Amniotic stem cell (primary cell): ENCODE measurements at regions not wholly inside any gene's neighbourhood (a gene's known extent, or its start where the extent isn't known, plus 50 kb on each side); places are given as distances from the start of the nearest gene placed in this dataset.

Experiments
- DNase-seq: peaks from one replicate; lab custom pipeline; 2025; lab: John Stamatoyannopoulos, UW

GRCh38 chr4:152094970-152095700 lies 334.3 kb upstream of the GATB start:
- DNase-seq, result no peak

DNA sequence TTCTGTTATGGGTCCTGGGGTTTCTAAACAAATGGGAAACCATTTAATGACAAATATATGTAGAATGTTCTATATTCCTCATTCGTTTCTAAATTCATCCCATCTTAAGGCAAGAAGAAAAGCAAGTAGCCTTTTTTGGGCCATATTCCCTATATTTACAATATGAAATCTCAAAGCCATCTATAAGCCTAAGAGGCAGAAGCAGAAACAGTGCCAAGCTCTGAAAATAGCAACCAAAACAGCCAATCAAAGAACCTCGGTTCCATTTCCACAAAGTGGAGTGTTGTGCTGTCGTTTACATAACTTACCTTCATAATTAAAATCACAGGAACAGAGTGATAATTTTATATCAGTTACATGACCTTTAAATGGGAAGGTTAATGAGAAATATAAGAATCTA lies 330.6 kb upstream of the GATB start:
- no peak for DNase-seq

DNA sequence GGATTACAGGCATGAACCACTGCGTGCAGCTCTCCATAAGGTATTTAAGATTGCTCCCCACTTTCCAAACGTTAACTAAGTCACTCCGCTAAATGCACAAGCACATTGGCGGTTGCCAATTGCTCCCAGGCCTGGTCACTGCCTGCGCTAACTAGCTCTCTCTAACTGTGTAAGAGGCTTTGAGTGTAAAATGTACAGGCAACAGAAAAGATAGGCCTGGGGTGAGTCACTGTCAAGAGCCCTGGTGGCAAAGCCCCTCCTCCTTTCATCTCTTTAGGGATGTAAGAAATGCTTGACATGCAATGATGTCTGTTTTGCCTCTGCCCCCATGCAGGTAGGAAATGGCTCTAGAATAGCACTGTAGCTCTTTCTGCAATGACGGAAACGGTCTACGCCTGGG lies 329.7 kb upstream of the GATB start:
- DNase-seq, result no peak

DNA sequence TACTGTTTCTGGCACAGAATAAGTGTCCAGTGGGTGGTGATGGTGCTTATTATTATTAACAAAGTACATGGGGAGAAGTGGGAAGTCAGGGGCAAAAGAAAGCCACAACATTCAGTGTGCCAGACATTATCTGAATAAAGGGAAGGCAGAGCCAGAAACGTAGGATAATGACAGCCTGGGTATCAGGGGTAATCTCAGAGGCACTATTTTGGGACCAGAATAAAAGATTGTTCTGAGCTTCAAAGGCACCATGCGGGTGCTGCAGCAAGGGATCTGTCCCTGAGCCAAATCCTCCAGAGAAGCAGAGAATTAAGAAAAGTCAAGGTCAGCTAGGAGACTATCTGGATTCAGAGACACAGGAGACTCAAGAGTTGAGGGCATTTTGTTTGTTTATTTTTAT lies 328.8 kb upstream of the GATB start:
- DNase-seq, result no peak

GRCh38 chr4:152087335-152087734 lies 326.5 kb upstream of the GATB start:
- no peak for DNase-seq

DNA sequence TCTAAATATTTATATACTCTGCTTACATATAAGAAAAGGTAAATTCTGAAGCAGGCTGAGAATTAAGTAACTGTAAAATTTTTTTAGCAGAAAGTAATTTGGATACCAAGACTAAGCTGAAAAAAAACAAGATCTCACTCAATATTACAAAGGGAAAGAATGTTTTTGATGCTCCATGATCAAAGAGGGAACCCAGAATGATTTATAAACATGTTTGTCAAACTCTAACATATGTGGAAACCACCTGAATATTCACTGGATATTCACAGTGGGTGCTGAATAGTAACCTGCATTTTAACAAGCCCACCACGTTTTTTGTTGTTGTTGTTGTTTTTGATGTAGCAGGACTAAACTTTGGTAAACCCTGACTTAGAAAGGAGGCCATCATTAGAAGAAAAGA lies 324.9 kb upstream of the GATB start:
- no peak for DNase-seq

DNA sequence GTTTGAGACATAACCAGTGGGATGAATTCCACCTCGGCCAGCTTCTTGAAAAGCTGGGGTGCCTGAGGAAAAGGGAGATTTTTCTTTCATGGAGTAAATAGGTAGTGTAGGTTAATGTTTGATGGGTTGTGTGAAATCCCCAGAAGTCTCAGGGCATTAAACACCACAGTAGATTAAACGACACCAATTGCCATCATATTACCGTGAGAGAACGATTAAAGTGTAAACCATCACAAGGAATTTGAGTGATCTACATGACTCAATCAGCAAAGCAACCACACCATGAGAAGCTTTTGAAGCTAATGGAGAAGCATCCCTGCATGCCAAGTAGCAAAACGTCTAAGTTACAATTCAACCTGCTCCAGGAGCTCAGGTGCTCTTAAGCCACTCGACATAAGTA lies 322.5 kb upstream of the GATB start:
- no peak for DNase-seq

GRCh38 chr4:152081024-152081423 lies 320.2 kb upstream of the GATB start:
- no peak for DNase-seq

DNA sequence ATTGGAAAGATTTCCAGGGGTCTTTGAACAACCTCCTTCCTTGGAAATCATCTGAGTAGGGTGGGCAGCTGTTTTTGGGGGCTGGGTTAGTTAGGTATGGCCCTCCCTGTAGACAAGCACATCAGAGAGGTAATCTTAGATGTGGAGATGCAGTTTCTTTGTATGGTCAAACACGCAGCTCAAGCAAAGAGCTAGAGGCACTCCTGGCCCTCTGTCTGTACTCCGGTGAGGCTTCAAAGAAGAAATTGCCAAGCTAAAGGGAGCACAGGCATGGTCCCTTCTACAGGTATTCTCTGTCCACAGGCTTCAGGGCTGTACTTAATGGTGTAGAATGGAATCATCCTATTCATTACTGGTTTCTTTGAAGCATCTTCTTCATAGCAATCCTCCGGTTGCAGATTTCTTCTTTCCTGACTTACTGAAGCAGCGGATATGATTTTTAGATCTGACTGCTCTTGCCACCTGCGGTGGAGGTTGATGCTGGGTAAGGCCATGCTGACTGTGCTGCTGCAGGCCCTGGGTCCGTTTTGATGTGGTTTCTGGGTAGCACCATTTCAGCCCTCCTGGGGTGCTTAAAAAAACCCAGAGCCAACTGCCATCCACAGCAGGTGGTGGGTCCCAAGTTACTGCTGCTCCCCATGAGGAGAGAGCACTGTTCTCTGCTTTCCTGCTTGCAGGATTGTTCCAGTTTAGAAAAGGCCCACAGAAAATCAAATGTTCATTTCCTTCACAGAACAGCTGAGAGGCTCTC lies 318.9 kb upstream of the GATB start:
- no peak for DNase-seq

- DNase-seq, result no peak
Observed at GRCh38 chr4:152079079-152079478, 318.3 kb upstream of the GATB start.

- DNase-seq, result no peak
Observed at GRCh38 chr4:152077582-152077981, 316.8 kb upstream of the GATB start.

- no peak for DNase-seq
Observed at GRCh38 chr4:152075253-152075928, 314.6 kb upstream of the GATB start.

DNA sequence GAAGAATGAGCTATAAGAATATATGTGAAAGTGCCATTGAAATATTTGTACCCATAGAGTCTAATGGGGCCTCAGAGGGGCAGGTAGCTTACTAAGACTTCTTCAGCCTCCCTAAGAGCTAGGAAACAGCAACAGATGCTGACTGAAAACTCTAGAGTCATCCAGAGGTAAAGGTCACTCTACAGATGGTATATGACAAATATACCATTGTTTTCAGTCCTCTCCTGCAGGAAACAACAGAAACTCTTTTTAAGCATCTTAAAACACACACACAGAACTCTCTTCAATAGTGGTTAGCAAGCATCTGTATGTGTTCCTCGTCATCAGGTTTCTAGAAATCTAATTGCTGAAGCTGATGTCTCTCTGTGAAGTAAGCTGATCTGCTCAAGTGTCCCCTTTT lies 313.8 kb upstream of the GATB start:
- no peak for DNase-seq

DNA sequence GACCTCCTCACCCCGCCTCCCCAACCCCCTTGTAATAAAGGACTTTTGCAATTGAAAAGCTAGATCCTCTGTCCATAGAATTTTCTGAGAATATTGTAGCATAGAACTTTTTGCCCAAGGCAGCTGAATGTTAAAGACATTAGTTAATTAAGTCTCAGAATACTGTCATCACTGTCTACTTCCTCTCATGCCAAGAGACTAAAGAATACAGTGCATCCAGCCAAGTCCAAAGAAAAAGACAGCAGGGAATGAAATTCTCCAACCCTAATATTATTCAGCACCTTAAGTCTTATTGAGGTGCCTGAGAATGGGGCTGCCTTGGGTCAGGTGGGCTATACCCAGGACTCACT lies 313.3 kb upstream of the GATB start:
- DNase-seq, result no peak

DNA sequence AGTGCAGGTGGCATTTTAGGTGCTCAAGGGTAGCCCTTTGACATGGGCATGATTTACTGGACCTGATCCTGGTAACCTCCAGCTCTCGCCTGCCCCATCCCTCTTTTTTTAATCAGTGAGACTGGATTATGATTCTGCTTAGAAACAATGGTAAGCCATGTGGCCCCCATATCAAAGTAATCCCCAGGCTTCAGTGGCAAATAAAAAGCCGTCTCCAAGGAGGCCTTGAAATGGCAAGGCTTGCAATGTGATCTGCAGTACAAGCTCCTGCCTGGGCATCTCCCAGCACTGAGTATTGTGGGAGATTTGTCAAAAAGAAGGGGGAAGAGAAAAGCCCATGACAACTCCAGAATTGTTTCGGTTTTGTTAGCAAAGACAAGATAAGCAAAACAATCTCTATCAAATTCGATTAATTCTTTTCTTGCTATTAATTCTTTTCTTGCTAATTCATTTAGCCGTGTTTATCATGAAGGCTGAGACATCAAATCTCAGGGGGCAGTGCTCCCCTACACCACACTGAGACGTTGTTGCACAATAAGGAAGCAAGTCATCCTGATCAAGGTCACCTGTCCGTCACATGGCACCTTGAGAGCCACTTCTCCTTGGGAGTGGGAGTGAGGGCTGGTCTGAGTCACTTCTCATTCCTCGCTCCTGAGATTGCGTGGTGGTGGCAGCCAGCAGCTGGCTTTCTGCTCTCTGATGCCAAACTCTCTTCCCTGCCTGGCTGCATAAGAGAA lies 312.7 kb upstream of the GATB start:
- no peak for DNase-seq

DNA sequence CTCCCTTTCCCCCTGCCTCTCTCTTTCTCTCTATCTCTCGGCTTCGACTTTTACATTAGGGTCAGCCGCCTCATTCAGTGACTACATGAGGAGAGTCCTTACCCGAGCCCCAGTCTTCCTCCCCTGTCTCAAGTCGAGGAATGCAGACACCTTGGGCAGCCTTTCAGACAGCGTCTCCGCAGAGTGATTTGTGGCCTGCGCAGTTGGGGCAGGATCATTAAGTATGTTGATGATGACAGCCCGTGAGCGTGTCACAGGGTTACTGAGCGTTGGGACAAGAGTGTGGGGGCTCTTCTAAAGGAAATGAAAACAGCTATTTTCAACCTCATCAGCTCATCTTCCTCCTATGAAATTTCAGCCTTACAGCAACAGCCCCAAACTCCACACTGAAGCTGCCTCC lies 312.1 kb upstream of the GATB start:
- no peak for DNase-seq

GRCh38 chr4:152072001-152072485 lies 311.2 kb upstream of the GATB start:
- no peak for DNase-seq

GRCh38 chr4:152070854-152071253 lies 310.0 kb upstream of the GATB start:
- DNase-seq, result no peak

DNA sequence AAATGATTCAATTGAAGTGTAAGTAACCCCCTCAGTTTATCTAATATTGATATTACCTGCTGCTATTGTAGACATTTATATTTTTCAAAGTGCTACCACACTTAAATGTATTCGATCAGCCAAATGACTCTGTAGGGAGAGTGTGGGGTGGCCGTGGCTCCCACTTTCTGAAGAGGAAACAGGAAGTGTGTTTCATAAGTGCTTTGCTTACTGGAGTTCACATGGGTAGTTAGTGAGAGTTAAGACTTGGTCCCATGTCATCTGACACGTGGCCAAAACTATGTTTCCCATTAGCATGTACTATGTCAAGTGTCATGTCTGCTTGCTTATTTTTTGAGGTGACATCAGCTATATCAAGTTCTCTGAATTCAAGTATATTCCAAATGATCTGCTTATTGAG lies 308.1 kb upstream of the GATB start:
- no peak for DNase-seq

GRCh38 chr4:152065545-152065944 lies 304.7 kb upstream of the GATB start:
- DNase-seq, result no peak

GRCh38 chr4:152064753-152065152 lies 303.9 kb upstream of the GATB start:
- DNase-seq, result no peak

- DNase-seq, result no peak
Observed at GRCh38 chr4:152064282-152064681, 303.5 kb upstream of the GATB start.
